ENCODE measurements at regions not wholly inside any gene's neighbourhood (a gene's known extent, or its start where the extent isn't known, plus 50 kb on each side); places are given as distances from the start of the nearest gene placed in this dataset.

GRCh38 chr6:164129218-164129617 lies 714.7 kb downstream of the QKI start:
- Histone ChIP-seq H2AFZ (ENCODE audit: low read depth, low read length, severe bottlenecking) (no peak overlapping the region), H3K9me2 (replicated peaks; ENCODE audit: insufficient read depth, low read length) (no peaks in the 10 kb centered on the region), H3K9ac (ENCODE audit: low read length) (no peak overlapping the region), H3K27me3 (ENCODE audit: low read length) (no peaks in the 10 kb centered on the region; the same call in 1 of the 2 replicates), H3K9me3 (ENCODE audit: insufficient read depth, low read length) (no peaks in the 10 kb centered on the region), H3K4me2 (ENCODE audit: low read depth, low read length, poor library complexity, severe bottlenecking) (no peak overlapping the region), H3K36me3 (ENCODE audit: low read length) (no peaks in the 10 kb centered on the region), H3K27ac (ENCODE audit: low read depth, low read length) (no peak overlapping the region), H4K20me1 (ENCODE audit: low read depth, low read length) (no peaks in the 10 kb centered on the region), H3K4me3 (ENCODE audit: insufficient read depth, low read length, poor library complexity, severe bottlenecking) (no peak overlapping the region), H3F3A (ENCODE audit: insufficient read depth) (no peaks in the 10 kb centered on the region), H3K79me2 (ENCODE audit: insufficient read depth, low read length) (no peaks in the 10 kb centered on the region)
- TF ChIP-seq EZH2phosphoT487 (conservative IDR thresholded peaks at IDR 0.05; ENCODE audit: low read length) (no peak), CTCF (IDR thresholded peaks at IDR 0.05; ENCODE audit: insufficient read depth, low read length, poor library complexity, severe bottlenecking) (no peak)

- Histone ChIP-seq H3K27ac (ENCODE audit: low read depth, low read length) (no peak overlapping the region), H3K4me2 (ENCODE audit: low read depth, low read length, poor library complexity, severe bottlenecking) (no peak overlapping the region), H3K9ac (ENCODE audit: low read length) (no peak overlapping the region), H3K9me2 (replicated peaks; ENCODE audit: insufficient read depth, low read length) (no peaks in the 10 kb centered on the region), H3K9me3 (ENCODE audit: insufficient read depth, low read length) (no peaks in the 10 kb centered on the region), H3K79me2 (ENCODE audit: insufficient read depth, low read length) (no peaks in the 10 kb centered on the region), H3F3A (ENCODE audit: insufficient read depth) (no peaks in the 10 kb centered on the region), H4K20me1 (ENCODE audit: low read depth, low read length) (no peaks in the 10 kb centered on the region), H3K27me3 (ENCODE audit: low read length) (no peaks in the 10 kb centered on the region; the same call in 1 of the 2 replicates), H3K36me3 (ENCODE audit: low read length) (no peaks in the 10 kb centered on the region), H3K4me3 (ENCODE audit: insufficient read depth, low read length, poor library complexity, severe bottlenecking) (no peak overlapping the region), H2AFZ (ENCODE audit: low read depth, low read length, severe bottlenecking) (no peak overlapping the region)
- TF ChIP-seq CTCF (IDR thresholded peaks at IDR 0.05; ENCODE audit: insufficient read depth, low read length, poor library complexity, severe bottlenecking) (no peak), EZH2phosphoT487 (conservative IDR thresholded peaks at IDR 0.05; ENCODE audit: low read length) (no peak)
Observed at GRCh38 chr6:164128101-164128500, 713.6 kb downstream of the QKI start.

- Histone ChIP-seq H4K20me1 (ENCODE audit: low read depth, low read length) (no peaks in the 10 kb centered on the region), H3K9me2 (replicated peaks; ENCODE audit: insufficient read depth, low read length) (no peaks in the 10 kb centered on the region), H3K79me2 (ENCODE audit: insufficient read depth, low read length) (no peaks in the 10 kb centered on the region), H3K36me3 (ENCODE audit: low read length) (no peaks in the 10 kb centered on the region), H3K27me3 (ENCODE audit: low read length) (no peaks in the 10 kb centered on the region; the same call in 1 of the 2 replicates), H3K4me3 (ENCODE audit: insufficient read depth, low read length, poor library complexity, severe bottlenecking) (no peak overlapping the region), H3K4me2 (ENCODE audit: low read depth, low read length, poor library complexity, severe bottlenecking) (no peak overlapping the region), H3F3A (ENCODE audit: insufficient read depth) (no peaks in the 10 kb centered on the region), H3K9me3 (ENCODE audit: insufficient read depth, low read length) (no peaks in the 10 kb centered on the region), H3K27ac (ENCODE audit: low read depth, low read length) (no peak overlapping the region), H2AFZ (ENCODE audit: low read depth, low read length, severe bottlenecking) (no peak overlapping the region), H3K9ac (ENCODE audit: low read length) (no peak overlapping the region)
- TF ChIP-seq EZH2phosphoT487 (conservative IDR thresholded peaks at IDR 0.05; ENCODE audit: low read length) (no peak), CTCF (IDR thresholded peaks at IDR 0.05; ENCODE audit: insufficient read depth, low read length, poor library complexity, severe bottlenecking) (no peak)
Observed at GRCh38 chr6:164124986-164125385, 710.5 kb downstream of the QKI start.
